ENCODE measurements at regions not wholly inside any gene's neighbourhood (a gene's known extent, or its start where the extent isn't known, plus 50 kb on each side); places are given as distances from the start of the nearest gene placed in this dataset.

- no peak for TF ChIP-seq CTCF (IDR thresholded peaks at IDR 0.05)
- TF ChIP-seq POLR2A (IDR thresholded peaks at IDR 0.05): no peak
- TF ChIP-seq EP300 (IDR thresholded peaks at IDR 0.05): no peak
Measured at GRCh38 chr2:121881038-121881437, 125.6 kb downstream of the TSN start.
